Inferior parietal cortex (tissue), 1 donor: ENCODE measurements at regions not wholly inside any gene's neighbourhood (a gene's known extent, or its start where the extent isn't known, plus 50 kb on each side); places are given as distances from the start of the nearest gene placed in this dataset.
A peak's percentile ranks its signal among the peaks of the same experiment; 100 is the strongest.
"Not testable (repeated sequence)": the region's sequence is repeated elsewhere in the genome, so short reads cannot be mapped to it uniquely, and the experiment has no call there.

ENCODE experiments used
- DNase-seq: peaks from one replicate; pipeline ENCODE4 v3.0.0-alpha.2; 2016; ENCODE audit errors: extremely low spot score

- DNase-seq: no peak
These were observed 58.5 kb downstream of the TEX13C start for GRCh38 chrX:125378205-125378604.

GRCh38 chrX:125378770-125379169 lies 59.1 kb downstream of the TEX13C start:
- no peak for DNase-seq

- DNase-seq: no peak
These were observed 62.5 kb downstream of the TEX13C start for GRCh38 chrX:125382148-125382628.

- DNase-seq: no peak
These were observed 63.2 kb downstream of the TEX13C start for GRCh38 chrX:125382889-125383288.

GRCh38 chrX:125384867-125385266 lies 65.2 kb downstream of the TEX13C start:
- DNase-seq: no peak

- no peak for DNase-seq
These were observed 68.3 kb downstream of the TEX13C start for GRCh38 chrX:125387945-125388344.

GRCh38 chrX:125394449-125394848 lies 74.8 kb downstream of the TEX13C start:
- DNase-seq: no peak

- DNase-seq: no peak
These were observed 76.0 kb downstream of the TEX13C start for GRCh38 chrX:125395626-125396025.

- DNase-seq: peak; percentile 1
These were observed 79.3 kb downstream of the TEX13C start for GRCh38 chrX:125398959-125399440.

- DNase-seq: no peak
These were observed 83.1 kb downstream of the TEX13C start for GRCh38 chrX:125402807-125403206.

- peak; percentile 3 for DNase-seq
These were observed 85.0 kb downstream of the TEX13C start for GRCh38 chrX:125404667-125405160.

GRCh38 chrX:125405339-125405738 lies 85.7 kb downstream of the TEX13C start:
- no peak for DNase-seq

GRCh38 chrX:125407314-125407713 lies 87.6 kb downstream of the TEX13C start:
- no peak for DNase-seq

GRCh38 chrX:125420809-125421208 lies 101.1 kb downstream of the TEX13C start:
- DNase-seq: no peak

GRCh38 chrX:125422986-125423385 lies 103.3 kb downstream of the TEX13C start:
- DNase-seq: no peak

- DNase-seq: no peak
These were observed 104.9 kb downstream of the TEX13C start for GRCh38 chrX:125424536-125424935.

- DNase-seq: no peak
These were observed 117.2 kb downstream of the TEX13C start for GRCh38 chrX:125436855-125437254.

GRCh38 chrX:125439194-125439849 lies 119.7 kb downstream of the TEX13C start:
- no peak for DNase-seq

GRCh38 chrX:125444659-125445058 lies 125.0 kb downstream of the TEX13C start:
- no peak for DNase-seq

- DNase-seq: no peak
These were observed 155.8 kb downstream of the TEX13C start for GRCh38 chrX:125475482-125475881.

GRCh38 chrX:125492439-125492838 lies 172.8 kb downstream of the TEX13C start:
- DNase-seq: no peak

- DNase-seq: not testable (repeated sequence)
These were observed 173.3 kb downstream of the TEX13C start for GRCh38 chrX:125493004-125493403.

GRCh38 chrX:125497667-125498066 lies 178.0 kb downstream of the TEX13C start:
- DNase-seq: no peak

- DNase-seq: no peak
These were observed 184.1 kb downstream of the TEX13C start for GRCh38 chrX:125503769-125504168.
